ENCODE measurements at regions not wholly inside any gene's neighbourhood (a gene's known extent, or its start where the extent isn't known, plus 50 kb on each side); places are given as distances from the start of the nearest gene placed in this dataset.

DNA sequence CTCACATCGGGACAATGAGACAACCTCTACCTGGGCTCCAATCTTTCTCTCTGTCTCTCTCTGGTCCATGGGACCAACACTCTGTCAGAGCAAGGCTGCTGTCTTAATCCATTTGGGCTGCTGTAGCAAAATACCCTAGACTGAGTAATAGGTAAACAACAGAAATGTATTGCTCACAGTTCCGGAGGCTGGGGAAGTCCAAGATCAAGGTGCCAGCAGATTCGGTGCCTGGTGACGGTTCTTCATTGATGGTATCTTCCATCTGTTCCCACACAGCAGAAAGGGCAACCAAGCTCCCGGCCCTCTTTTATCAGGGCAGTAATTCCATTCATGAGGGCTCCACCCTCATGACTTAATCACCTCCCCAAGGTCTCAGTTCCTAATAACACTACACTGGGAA, 61.3 kb upstream of the SPOCK1 start (continued):
- TF ChIP-seq, protein P1, sequence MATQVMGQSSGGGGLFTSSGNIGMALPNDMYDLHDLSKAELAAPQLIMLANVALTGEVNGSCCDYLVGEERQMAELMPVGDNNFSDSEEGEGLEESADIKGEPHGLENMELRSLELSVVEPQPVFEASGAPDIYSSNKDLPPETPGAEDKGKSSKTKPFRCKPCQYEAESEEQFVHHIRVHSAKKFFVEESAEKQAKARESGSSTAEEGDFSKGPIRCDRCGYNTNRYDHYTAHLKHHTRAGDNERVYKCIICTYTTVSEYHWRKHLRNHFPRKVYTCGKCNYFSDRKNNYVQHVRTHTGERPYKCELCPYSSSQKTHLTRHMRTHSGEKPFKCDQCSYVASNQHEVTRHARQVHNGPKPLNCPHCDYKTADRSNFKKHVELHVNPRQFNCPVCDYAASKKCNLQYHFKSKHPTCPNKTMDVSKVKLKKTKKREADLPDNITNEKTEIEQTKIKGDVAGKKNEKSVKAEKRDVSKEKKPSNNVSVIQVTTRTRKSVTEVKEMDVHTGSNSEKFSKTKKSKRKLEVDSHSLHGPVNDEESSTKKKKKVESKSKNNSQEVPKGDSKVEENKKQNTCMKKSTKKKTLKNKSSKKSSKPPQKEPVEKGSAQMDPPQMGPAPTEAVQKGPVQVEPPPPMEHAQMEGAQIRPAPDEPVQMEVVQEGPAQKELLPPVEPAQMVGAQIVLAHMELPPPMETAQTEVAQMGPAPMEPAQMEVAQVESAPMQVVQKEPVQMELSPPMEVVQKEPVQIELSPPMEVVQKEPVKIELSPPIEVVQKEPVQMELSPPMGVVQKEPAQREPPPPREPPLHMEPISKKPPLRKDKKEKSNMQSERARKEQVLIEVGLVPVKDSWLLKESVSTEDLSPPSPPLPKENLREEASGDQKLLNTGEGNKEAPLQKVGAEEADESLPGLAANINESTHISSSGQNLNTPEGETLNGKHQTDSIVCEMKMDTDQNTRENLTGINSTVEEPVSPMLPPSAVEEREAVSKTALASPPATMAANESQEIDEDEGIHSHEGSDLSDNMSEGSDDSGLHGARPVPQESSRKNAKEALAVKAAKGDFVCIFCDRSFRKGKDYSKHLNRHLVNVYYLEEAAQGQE (IDR thresholded peaks at IDR 0.05), result no peak
- TF ChIP-seq, protein P2, sequence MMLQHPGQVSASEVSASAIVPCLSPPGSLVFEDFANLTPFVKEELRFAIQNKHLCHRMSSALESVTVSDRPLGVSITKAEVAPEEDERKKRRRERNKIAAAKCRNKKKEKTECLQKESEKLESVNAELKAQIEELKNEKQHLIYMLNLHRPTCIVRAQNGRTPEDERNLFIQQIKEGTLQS (IDR thresholded peaks at IDR 0.05), result no peak
- TF ChIP-seq HNF4A (conservative IDR thresholded peaks at IDR 0.05), result no peak
- TF ChIP-seq RAD21 (IDR thresholded peaks at IDR 0.05), result no peak
- TF ChIP-seq FOXA1 (IDR thresholded peaks at IDR 0.05), result no peak
